Right hindlimb (tissue), 1 donor: ENCODE measurements at regions not wholly inside any gene's neighbourhood (a gene's known extent, or its start where the extent isn't known, plus 50 kb on each side); places are given as distances from the start of the nearest gene placed in this dataset.

ENCODE experiments used
- DNase-seq: peaks from one replicate; pipeline ENCODE4 v3.0.0-alpha.2; 2018

DNA sequence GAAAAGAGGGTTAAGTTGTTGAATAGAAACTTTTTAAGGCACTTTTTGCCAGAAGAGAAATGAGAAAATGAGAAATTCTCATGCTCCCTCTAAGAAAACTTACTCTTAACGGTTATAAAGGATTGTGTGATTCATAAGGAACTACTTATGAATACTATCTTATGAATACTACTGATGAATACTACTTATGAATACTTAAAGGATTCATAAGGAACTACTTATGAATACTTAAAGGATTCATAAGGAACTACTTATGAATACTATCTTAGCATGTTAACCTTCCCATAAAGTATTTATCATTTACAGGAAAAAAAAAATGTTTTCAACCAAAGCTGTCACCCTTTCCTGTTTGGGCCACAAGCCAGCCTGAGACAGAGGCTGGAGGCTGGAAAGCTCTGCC, 53.1 kb upstream of the UCN3 start:
- no peak for DNase-seq

- no peak for DNase-seq
These were observed 49.9 kb upstream of the UCN3 start for GRCh38 chr10:5314840-5315239.
